Activated T-helper 17 cell treated with anti-CD3 and anti-CD28 coated beads, Interleukin-2, amount 50 U/mL, for 72 hours (primary cell): ENCODE measurements at regions not wholly inside any gene's neighbourhood (a gene's known extent, or its start where the extent isn't known, plus 50 kb on each side); places are given as distances from the start of the nearest gene placed in this dataset.
"Not testable (repeated sequence)": the region's sequence is repeated elsewhere in the genome, so short reads cannot be mapped to it uniquely, and the experiment has no call there.

Source experiments
- ATAC-seq: fragments of 150-1000 bp; cut with Tn5 transposase; replicated peaks from 2 replicates; pipeline ENCODE4 v1.10.0; 2021; ENCODE audit warnings: mild to moderate bottlenecking, moderate library complexity
- H3K27ac Mint-ChIP-seq: one replicate; pipeline ENCODE4 v1.8.0; 2022; ENCODE audit warnings: mixed read lengths
- H3K27me3 Mint-ChIP-seq: one replicate; pipeline ENCODE4 v1.8.0; 2022; ENCODE audit warnings: mixed read lengths
- H3K36me3 Mint-ChIP-seq: one replicate; pipeline ENCODE4 v1.8.0; 2022; ENCODE audit warnings: low read depth, mild to moderate bottlenecking, mixed read lengths
- H3K4me1 Mint-ChIP-seq: one replicate; pipeline ENCODE4 v1.8.0; 2022; ENCODE audit warnings: mixed read lengths
- H3K4me3 Mint-ChIP-seq: one replicate; pipeline ENCODE4 v1.8.0; 2022; ENCODE audit warnings: mild to moderate bottlenecking, mixed read lengths
- H3K9me3 Mint-ChIP-seq: one replicate; pipeline ENCODE4 v1.8.0; 2022; ENCODE audit warnings: mixed read lengths

DNA sequence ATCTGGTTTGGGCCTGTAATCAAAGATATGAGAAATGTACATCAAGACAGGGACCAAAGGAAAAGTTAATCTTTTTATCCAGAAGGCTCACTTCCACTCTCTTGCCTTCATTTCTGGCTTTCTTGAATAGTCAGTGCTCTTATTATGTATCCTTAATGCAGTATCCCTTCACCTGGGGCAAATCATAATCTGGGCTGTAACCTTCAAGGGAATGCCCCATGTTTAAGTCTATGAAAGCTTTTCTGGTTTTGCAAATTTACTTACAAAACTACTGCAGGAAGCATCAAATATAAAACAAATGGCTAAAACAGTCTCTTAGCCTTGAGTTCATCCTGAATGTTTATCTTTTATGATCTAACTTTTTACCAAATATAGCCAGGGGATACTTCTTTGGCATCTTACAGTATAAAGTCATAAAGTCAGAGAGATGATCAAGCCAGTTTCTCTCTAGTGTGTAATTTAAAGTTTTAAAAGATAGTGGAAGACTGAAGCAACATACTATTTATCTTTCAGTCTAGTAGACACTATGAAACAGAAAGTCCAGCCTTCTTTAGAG, 1214.8 kb downstream of the STIM2 start:
- H3K27ac Mint-ChIP-seq = no peak overlapping the region
- no peaks in the 10 kb centered on the region for H3K36me3 Mint-ChIP-seq

DNA sequence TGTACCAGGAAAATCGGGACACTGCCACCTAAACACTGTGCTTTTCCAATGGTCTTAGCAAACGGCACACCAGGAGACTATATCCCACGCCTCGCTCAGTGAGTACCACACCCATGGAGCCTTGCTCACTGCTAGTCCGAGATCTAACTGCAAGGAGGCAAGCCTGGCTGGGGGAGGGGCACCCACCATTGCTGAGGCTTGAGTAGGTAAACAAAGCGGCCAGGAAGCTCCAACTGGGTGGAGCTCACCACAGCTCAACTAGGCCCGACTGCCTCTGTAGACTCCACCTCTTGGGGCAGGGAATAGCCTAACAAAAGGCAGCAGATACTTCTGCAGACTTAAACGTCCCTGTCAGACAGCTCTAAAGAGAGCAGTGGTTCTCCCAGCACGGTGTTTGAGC, 1216.6 kb downstream of the STIM2 start:
- H3K9me3 Mint-ChIP-seq = peaks cover 18% of the 10 kb centered on the region
- not testable (repeated sequence) for H3K4me3 Mint-ChIP-seq, H3K27me3 Mint-ChIP-seq, H3K36me3 Mint-ChIP-seq, H3K4me1 Mint-ChIP-seq, ATAC-seq, H3K27ac Mint-ChIP-seq

More for the DNA sequence above, 1214.8 kb downstream of the STIM2 start:
- no peaks in the 10 kb centered on the region for H3K4me1 Mint-ChIP-seq
- no peak overlapping the region for H3K4me3 Mint-ChIP-seq
- no peaks in the 10 kb centered on the region for H3K27me3 Mint-ChIP-seq
- peaks cover 11% of the 10 kb centered on the region for H3K9me3 Mint-ChIP-seq
- ATAC-seq = no peak

DNA sequence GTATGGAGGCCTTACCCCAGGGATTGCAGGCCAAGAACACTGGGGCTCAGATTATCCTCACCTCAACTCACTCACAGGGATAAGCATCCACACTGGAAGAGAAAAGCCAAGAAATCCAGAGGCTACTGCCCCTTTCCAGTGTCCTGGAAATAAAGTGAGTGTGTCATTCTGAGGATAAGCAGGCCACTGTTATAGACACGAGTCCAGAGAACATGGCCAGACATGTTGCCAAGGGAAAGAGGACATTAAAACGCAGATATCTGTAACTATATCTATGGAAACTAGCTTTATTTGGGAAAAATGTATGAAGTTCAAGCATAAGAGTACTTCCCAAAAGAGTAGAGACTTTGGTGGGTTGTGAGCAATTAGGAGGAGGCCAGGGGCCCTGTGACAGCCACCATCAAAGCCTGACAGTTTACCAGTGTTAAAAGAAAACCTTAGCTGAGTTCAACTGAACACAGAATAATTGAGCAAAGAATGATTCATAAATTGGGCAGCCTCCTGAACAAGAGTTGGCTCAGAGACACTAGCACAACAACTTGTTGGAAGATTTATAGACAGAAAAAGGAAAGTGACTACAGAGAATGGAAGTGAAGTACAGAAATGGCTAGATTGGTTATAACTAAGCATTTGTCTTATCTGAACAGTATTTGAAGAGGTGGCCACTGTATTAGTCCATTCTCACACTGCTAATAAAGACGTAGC, 1222.2 kb downstream of the STIM2 start:
- Mint-ChIP-seq H3K4me1 (no peaks in the 10 kb centered on the region), H3K4me3 (no peak overlapping the region), H3K9me3 (peaks cover 27% of the 10 kb centered on the region), H3K27ac (no peak overlapping the region), H3K36me3 (no peaks in the 10 kb centered on the region), H3K27me3 (no peaks in the 10 kb centered on the region)
- no peak for ATAC-seq

DNA sequence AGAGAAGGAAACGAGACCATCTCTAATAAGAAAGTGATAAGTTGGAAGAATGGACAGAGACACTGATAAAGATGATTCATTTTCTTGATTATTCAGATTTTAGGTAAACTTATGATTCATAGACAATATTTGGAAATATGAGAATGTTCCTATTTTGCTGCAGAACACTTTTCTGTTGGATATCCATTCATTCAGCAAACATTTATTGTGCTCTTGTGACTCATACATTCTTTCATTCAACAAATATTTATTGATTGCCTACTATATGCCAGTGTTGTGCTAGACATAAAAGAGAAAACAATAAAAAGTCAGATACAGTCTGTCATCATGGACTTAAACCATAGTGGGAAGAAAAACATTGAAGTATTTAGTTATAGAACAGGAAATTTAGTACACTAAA, 1232.0 kb downstream of the STIM2 start:
- no peak for ATAC-seq
- H3K4me1 Mint-ChIP-seq = no peaks in the 10 kb centered on the region
- H3K27ac Mint-ChIP-seq = no peak overlapping the region
- H3K4me3 Mint-ChIP-seq = no peak overlapping the region
- H3K9me3 Mint-ChIP-seq = peaks cover 9% of the 10 kb centered on the region
- no peaks in the 10 kb centered on the region for H3K27me3 Mint-ChIP-seq
- no peaks in the 10 kb centered on the region for H3K36me3 Mint-ChIP-seq

DNA sequence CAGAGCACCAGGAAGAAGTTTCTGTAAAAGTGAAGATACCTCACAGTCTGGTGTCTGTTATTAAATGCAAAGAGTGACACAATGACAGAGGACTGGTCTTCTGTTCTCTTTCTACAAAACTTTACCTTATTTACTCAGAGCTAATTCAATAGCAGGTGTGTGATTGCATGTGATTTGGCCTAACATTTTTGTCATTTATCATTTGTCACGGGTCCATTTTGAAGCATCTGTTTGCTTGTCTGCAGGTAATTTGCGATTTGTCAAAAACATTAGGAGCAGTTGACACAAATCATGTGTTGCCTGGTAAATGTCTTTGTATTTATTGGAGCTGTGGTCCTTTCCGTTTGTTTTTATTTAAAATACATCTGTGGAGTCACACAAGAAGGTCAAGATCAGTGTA, 1232.4 kb downstream of the STIM2 start:
- Mint-ChIP-seq H3K4me1 (no peaks in the 10 kb centered on the region), H3K27me3 (no peaks in the 10 kb centered on the region), H3K4me3 (no peak overlapping the region), H3K36me3 (no peaks in the 10 kb centered on the region), H3K9me3 (peaks cover 9% of the 10 kb centered on the region), H3K27ac (no peak overlapping the region)
- no peak for ATAC-seq

DNA sequence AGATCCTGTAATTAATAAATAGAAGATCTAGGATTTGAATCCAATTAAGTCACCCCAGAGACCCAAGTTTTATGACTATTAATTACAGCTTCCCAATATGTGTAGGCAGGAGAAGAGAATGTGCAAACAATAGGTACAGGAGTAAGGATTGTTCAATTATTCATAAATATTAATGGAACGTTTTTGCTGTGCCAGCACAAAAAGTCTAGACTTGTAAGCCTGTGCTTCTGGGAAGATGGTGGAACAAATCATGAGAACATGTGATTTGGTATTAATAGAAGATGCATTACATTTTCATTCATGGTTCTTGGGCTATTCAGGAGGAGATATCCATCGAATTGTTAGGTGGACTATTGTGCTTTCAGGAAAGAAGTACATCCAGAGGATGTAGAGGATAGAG, 1240.9 kb downstream of the STIM2 start:
- H3K9me3 Mint-ChIP-seq = peaks cover 3% of the 10 kb centered on the region
- no peaks in the 10 kb centered on the region for H3K4me1 Mint-ChIP-seq
- H3K27me3 Mint-ChIP-seq = no peaks in the 10 kb centered on the region
- ATAC-seq = no peak
- no peaks in the 10 kb centered on the region for H3K36me3 Mint-ChIP-seq
- H3K27ac Mint-ChIP-seq = no peak overlapping the region
- no peak overlapping the region for H3K4me3 Mint-ChIP-seq

DNA sequence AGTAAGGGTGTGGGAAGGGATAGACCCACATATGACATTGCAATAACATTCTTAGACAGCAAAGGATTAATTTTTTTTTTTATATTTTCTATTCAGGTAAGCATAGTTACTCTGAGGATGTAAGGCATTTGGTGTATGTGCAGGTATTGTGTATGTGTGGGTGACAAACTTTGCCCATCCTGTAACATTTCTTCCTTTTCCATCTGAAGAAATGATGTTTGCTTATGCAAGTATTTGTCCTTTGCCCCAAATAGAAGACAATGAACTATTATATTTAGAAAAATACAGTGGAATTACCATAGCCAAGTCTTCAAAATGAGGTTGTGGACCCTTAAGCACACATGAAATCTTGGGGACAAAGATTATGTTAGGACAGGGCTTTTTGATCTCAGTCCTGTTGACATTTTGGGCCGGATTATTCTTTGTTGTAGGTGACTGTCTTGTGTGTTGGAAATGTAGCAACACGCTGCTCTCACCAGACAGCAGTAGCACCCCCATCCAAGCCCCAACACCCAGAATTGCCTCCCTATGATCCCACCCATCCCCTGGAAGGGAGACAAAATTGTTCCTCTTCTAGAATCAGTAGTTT, 1244.7 kb downstream of the STIM2 start:
- peaks cover 3% of the 10 kb centered on the region for H3K9me3 Mint-ChIP-seq
- no peaks in the 10 kb centered on the region for H3K27me3 Mint-ChIP-seq
- H3K27ac Mint-ChIP-seq = no peak overlapping the region
- no peak overlapping the region for H3K4me3 Mint-ChIP-seq
- no peaks in the 10 kb centered on the region for H3K4me1 Mint-ChIP-seq
- ATAC-seq = no peak
- H3K36me3 Mint-ChIP-seq = no peaks in the 10 kb centered on the region

DNA sequence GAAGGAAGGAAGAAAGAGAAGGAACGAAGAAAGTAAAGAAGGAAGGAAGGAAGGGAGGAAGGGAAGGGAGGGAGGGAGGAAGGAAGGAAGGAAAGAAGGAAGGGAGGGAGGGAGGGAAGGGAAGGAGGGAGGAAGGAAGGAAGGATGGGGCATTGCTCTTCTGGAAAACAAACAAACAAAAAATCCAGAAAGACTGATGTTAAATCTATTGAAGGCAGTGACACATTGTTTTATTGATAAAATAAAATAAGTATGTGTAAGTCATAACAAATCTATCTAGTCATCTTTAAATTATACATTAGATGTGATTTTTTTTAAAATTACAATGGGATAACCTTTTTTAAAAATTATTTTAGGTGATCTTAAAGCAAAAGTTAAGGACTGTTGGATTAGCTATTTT, 1245.5 kb downstream of the STIM2 start:
- no peak for ATAC-seq
- no peaks in the 10 kb centered on the region for H3K36me3 Mint-ChIP-seq
- H3K9me3 Mint-ChIP-seq = peaks cover 3% of the 10 kb centered on the region

DNA sequence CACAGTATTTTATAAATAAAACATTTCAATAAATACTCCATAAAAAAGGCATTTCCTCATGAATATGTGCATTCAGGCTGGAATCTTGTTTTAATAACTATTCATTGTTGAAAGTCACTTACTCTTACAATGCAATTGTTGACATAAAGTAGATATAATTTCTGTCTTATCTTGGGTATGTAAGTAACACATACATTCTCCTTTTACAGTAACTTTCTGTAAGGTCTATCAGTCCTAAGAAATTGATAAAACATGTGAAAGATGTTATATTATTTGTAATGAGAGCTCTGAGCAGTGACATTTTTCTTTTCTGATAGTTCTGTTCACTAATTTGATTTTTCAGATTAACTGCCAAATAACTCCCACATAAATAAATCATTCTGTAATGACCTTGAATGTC, 1249.2 kb downstream of the STIM2 start:
- H3K36me3 Mint-ChIP-seq = no peaks in the 10 kb centered on the region

More for the DNA sequence above, 1245.5 kb downstream of the STIM2 start:
- no peak overlapping the region for H3K4me3 Mint-ChIP-seq
- no peak overlapping the region for H3K27ac Mint-ChIP-seq
- H3K27me3 Mint-ChIP-seq = no peaks in the 10 kb centered on the region
- no peaks in the 10 kb centered on the region for H3K4me1 Mint-ChIP-seq

DNA sequence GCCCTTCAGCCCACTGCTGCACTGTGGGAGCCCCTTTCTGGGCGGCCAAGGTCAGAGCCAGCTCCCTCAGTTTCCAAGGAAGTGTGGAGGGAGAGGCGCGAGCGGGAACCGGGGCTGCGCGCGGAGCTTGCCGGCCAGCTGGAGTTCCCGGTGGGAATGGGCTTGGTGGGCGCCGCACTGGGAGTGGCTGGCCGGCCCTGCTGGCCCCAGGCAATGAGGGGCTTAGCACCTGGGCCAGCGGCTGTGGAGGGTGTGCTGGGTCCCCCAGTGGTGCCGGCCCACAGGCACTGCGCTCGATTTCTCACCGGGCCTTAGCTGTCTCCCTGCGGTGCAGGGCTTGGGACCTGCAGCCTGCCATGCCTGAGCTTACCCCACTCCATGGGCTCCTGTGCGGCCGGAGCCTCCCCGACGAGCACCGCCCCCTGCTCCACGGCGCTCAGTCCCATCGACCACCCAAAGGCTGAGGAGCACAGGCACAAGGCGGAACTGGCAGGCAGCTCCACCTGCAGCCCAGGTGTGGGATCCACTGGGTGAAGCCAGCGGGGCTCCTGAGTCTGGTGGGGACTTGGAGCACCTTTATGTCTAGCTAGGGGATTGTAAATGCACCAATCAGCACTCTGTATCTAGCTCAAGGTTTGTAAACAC, 1252.2 kb downstream of the STIM2 start:
- H3K4me1 Mint-ChIP-seq, ATAC-seq, H3K9me3 Mint-ChIP-seq, H3K4me3 Mint-ChIP-seq, H3K27ac Mint-ChIP-seq, H3K27me3 Mint-ChIP-seq, H3K36me3 Mint-ChIP-seq: not testable (repeated sequence)

More for the DNA sequence above, 1249.2 kb downstream of the STIM2 start:
- H3K4me3 Mint-ChIP-seq = no peak overlapping the region
- no peaks in the 10 kb centered on the region for H3K4me1 Mint-ChIP-seq
- no peak overlapping the region for H3K27ac Mint-ChIP-seq
- H3K9me3 Mint-ChIP-seq = no peaks in the 10 kb centered on the region
- ATAC-seq = no peak
- no peaks in the 10 kb centered on the region for H3K27me3 Mint-ChIP-seq

DNA sequence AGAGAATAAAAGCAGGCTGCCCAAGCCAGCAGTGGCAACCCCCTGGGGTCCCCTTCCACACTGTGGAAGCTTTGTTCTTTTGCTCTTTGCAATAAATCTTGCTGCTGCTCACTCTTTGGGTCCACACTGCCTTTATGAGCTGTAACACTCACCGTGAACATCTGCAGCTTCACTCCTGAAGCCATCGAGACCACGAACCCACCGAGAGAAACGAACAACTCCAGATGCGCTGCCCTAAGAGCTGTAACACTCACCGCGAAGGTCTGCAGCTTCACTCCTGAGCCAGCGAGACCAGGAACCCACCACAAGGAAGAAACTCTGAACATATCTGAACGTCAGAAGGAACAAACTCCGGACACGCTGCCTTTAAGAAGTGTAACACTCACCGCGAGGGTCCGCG, 1252.9 kb downstream of the STIM2 start:
- H3K4me1 Mint-ChIP-seq, H3K27ac Mint-ChIP-seq, ATAC-seq, H3K4me3 Mint-ChIP-seq, H3K36me3 Mint-ChIP-seq, H3K27me3 Mint-ChIP-seq, H3K9me3 Mint-ChIP-seq: not testable (repeated sequence)

DNA sequence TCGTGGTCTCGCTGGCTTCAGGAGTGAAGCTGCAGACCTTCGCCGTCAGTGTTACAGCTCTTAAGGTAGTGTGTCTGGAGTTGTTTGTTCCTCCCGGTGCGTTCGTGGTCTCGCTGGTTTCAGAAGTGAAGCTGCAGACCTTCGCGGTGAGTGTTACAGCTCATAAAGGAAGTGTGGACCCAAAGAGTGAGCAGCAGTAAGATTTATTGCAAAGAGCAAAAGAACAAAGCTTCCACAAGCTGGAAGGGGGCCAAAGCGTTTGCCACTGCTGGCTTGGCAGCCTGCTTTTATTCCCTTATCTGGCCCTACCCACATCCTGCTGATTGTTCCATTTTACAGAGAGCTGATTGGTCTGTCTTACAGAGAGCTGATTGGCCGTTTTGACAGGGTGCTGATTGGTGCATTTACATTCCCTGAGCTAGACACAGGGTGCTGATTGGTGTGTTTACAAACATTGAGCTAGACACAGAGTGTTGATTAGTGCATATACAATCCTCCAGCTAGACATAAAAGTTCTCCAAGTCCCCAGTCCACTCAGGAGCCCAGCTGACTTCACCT, 1256.0 kb downstream of the STIM2 start:
- not testable (repeated sequence) for ATAC-seq, H3K36me3 Mint-ChIP-seq, H3K27ac Mint-ChIP-seq

DNA sequence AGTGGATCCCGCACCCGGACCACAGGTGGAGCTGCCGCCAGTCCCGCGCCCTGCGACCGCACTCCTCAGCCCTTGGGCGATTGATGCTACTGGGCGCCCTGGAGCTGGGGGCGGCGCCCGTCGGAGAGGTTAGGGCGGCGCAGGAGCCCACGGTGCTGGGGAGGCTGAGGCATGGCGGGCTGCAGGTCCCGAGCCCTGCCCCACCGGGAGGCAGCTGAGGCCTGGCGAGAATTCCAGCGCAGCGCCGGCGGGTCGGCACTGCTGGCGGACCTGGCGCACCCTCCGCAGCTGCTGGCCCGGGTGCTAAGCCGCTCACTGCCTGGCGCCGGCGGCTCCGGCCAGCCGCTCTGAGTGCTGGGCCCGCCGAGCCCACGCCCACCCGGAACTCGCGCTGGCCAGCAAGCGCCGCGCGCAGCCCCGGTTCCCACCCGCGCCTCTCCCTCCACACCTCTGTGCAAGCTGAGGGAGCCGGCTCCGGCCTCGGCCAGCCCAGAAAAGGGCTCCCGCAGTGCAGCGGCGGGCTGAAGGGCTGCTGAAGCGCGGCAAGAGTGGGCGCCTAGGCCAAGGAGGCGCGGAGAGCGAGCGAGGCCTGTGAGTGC, 1256.5 kb downstream of the STIM2 start:
- H3K4me3 Mint-ChIP-seq = no peak overlapping the region
- H3K4me1 Mint-ChIP-seq = no peaks in the 10 kb centered on the region
- no peak overlapping the region for H3K27ac Mint-ChIP-seq
- no peak for ATAC-seq
- no peaks in the 10 kb centered on the region for H3K27me3 Mint-ChIP-seq
- H3K9me3 Mint-ChIP-seq = peaks cover 4% of the 10 kb centered on the region
- no peaks in the 10 kb centered on the region for H3K36me3 Mint-ChIP-seq

More for the DNA sequence above, 1256.0 kb downstream of the STIM2 start:
- H3K4me3 Mint-ChIP-seq, H3K27me3 Mint-ChIP-seq, H3K9me3 Mint-ChIP-seq, H3K4me1 Mint-ChIP-seq: not testable (repeated sequence)

DNA sequence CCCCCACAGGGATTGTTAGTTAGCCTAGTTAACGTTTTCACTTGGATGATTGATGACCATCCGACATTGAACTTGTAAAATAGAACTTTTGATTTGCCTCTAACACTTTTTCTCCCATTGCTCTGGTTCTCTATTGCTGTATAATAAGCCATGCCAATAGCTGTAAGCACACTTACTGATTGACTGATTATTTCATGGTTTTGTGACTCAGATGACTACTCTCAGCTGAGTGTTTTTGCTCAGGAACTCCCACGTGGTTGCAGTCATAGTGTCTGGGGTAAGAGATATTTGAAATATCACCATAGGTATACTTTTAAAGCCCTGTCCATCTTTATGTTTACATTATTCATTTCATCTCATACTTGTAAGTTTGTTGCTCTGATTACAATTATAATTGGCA, 1285.5 kb downstream of the STIM2 start:
- Mint-ChIP-seq H3K27ac (no peak overlapping the region), H3K36me3 (no peaks in the 10 kb centered on the region), H3K27me3 (no peaks in the 10 kb centered on the region), H3K4me1 (no peaks in the 10 kb centered on the region), H3K4me3 (no peak overlapping the region), H3K9me3 (peaks cover 18% of the 10 kb centered on the region)
- ATAC-seq = no peak
